Astrocyte of the spinal cord (primary cell): ENCODE measurements at regions not wholly inside any gene's neighbourhood (a gene's known extent, or its start where the extent isn't known, plus 50 kb on each side); places are given as distances from the start of the nearest gene placed in this dataset.

Source experiments
- DNase-seq: peaks from one replicate; pipeline ENCODE4 v3.0.0; 2011; ENCODE audit warnings: low read depth, low spot score
- H3K4me3 ChIP-seq: 2 replicates; pipeline ENCODE4 v1.5.1; 2011; ENCODE audit warnings: low read depth, mild to moderate bottlenecking, low read length, moderate library complexity
- CTCF ChIP-seq: IDR thresholded peaks from 2 replicates; pipeline ENCODE4 v1.5.1; 2012; ENCODE audit warnings: low read depth, mild to moderate bottlenecking, low read length, inconsistent platforms
- in situ Hi-C: cut with HindIII; loops from 2 replicates; pipeline ENCODE4 v1.10.0; 2017; ENCODE audit warnings: low sequenced_read_pairs

DNA sequence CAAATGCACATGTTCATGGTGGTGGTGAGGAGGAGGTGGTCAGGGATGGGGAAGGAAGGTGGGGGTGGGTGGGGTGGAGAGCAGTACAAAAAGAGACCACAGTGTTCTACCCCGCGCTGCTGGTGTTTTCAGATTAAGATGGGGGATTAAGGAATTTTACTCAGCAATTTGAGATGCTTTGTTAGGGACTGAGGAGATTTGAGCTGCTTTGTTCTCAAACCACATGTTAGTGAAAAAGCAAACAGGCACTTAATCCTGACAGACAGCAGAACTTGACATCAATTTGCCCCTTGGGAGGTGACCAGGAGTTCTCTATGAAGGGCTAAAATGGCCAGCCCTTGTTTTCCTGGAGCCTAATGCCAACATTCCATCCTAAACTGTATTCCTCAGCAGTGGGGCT, 244.5 kb downstream of the MEIS1 start:
- no peak for DNase-seq
- H3K4me3 ChIP-seq = no peak overlapping the region
- TF ChIP-seq CTCF = no peak
- in situ Hi-C loops = no loop called here

DNA sequence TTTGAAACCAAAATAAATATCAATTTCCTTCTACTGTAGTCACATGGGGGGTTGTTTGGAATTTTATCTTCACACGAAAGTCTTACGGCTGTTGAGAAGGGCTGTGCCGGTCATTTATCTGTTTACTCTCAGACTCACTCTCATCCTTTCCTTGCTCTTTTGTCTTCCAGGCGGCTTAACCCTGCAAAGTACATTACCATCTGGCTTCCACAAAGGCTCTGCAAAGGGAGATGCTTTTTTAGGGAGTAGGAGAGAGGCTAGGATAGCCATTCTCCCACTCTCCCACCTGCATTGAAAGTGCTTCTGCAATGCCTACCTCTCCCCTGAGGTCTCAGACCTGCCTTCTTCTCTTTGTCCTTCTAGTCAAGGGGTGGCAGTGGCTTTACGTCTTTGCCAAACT, 247.6 kb downstream of the MEIS1 start:
- TF ChIP-seq CTCF = no peak
- DNase-seq = no peak
- H3K4me3 ChIP-seq = no peak overlapping the region
- in situ Hi-C loops = no loop called here

DNA sequence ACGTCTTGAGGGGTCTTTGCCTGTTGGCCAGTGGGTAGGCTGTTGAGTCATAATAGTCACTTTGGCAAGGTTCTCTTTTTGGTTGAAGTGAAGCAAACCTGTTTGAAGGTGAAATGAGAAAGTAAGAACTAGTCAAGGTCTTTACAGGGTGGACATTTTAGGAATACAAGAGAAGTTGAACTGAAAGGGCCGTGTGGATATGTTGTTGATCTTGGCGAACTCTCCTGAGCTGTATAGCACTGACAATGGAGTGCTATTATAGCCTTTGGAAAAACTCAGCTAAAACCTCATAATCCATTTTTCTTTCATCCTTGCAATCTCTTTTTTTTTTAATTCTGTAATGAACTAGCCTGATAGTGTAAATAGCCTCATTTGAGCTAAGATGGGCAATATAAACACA, 248.1 kb downstream of the MEIS1 start:
- in situ Hi-C loops = no loop called here
- no peak for DNase-seq
- no peak for TF ChIP-seq CTCF
- H3K4me3 ChIP-seq = no peak overlapping the region

DNA sequence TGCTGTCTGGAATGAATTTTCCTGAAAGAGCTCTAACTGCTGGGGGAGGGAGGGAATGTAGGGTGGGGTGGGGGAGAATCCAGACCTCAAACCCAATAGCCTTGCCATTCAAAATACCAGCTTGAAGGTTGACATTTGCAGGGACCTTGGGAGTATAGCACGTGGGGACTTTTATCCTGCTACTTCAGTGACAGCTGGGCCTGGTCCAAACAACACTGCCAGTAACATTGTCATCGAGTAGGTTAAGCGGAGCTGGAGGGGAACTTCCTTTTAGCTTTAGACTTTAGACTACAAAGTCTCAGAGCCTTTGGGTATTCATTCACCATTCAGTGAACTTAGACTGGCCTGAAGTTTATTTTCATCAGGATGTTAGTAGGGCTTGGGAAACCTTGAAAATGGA, 248.7 kb downstream of the MEIS1 start:
- in situ Hi-C loops = no loop called here
- TF ChIP-seq CTCF = no peak
- DNase-seq = no peak
- no peak overlapping the region for H3K4me3 ChIP-seq

DNA sequence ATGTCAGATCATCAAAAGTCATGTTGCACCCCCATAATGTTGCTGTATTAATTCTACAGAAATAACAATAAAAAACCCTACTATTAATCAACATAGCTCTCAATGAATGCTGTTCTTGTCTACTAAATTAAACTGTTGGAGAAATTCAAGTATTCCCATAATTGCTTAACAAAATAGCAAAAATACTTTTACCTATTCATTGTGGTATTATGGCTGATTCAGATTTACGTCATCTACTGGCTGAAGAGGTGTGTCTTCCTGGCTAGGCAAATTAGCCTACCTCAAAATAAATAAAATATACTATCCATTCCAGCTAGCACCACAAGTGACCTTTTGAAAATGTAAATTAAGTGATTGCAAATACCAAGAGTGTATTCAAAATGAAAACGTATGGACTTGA, 249.4 kb downstream of the MEIS1 start:
- no peak for TF ChIP-seq CTCF
- no peak for DNase-seq
- in situ Hi-C loops = no loop called here
- no peak overlapping the region for H3K4me3 ChIP-seq

DNA sequence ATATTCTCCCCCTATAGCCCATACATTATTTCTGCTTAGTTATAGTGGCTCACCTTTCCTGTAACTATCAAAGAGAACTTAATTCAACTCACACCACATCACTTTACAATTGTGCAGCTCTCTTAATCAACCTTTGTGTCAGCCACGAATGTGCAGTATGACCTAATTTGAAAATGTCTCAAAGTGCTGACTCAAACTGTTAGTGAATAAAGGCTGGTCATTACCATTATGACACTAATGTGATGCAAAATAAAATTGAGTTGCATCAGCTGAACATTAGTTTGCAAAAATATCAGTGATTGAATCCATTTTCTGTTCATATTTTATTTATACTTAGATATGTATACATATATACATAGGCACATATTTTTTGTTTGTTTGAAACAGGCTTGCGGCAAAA, 251.8 kb downstream of the MEIS1 start:
- in situ Hi-C loops = no loop called here
- H3K4me3 ChIP-seq = no peak overlapping the region
- DNase-seq = no peak
- TF ChIP-seq CTCF = no peak

- in situ Hi-C loops = no loop called here
- no peak for TF ChIP-seq CTCF
- no peak for DNase-seq
- H3K4me3 ChIP-seq = no peak overlapping the region
Observed at GRCh38 chr2:66688951-66689350, 254.0 kb downstream of the MEIS1 start.
